Fibroblast of villous mesenchyme (primary cell): ENCODE measurements at regions not wholly inside any gene's neighbourhood (a gene's known extent, or its start where the extent isn't known, plus 50 kb on each side); places are given as distances from the start of the nearest gene placed in this dataset.
A peak's percentile ranks its signal among the peaks of the same experiment; 100 is the strongest.

ENCODE experiments used
- DNase-seq: peaks from one replicate; pipeline ENCODE4 v3.0.0-alpha.2; 2010; ENCODE audit warnings: low read depth
- H3K4me3 ChIP-seq: 2 replicates; pipeline ENCODE4 v1.5.1; 2011; ENCODE audit warnings: low read depth, mild to moderate bottlenecking, low read length
- CTCF ChIP-seq: IDR thresholded peaks from 2 replicates; pipeline ENCODE4 v1.5.1; 2012; ENCODE audit warnings: low read depth, mild to moderate bottlenecking, low read length; ENCODE audit not compliant: insufficient read depth

GRCh38 chr4:175215657-175216056, 297.5 kb downstream of the ADAM29 start:
- no peak for DNase-seq
- no peak for TF ChIP-seq CTCF
- H3K4me3 ChIP-seq, result no peak overlapping the region

GRCh38 chr4:175229154-175229553, 311.0 kb downstream of the ADAM29 start:
- no peak for DNase-seq
- no peak for TF ChIP-seq CTCF

GRCh38 chr4:175234162-175234561, 316.0 kb downstream of the ADAM29 start:
- no peak overlapping the region for H3K4me3 ChIP-seq
- no peak for TF ChIP-seq CTCF
- DNase-seq, result peak; percentile 3

More at GRCh38 chr4:175229154-175229553, 311.0 kb downstream of the ADAM29 start:
- no peak overlapping the region for H3K4me3 ChIP-seq

GRCh38 chr4:175238827-175239517, 320.8 kb downstream of the ADAM29 start:
- peak; percentile 1 for DNase-seq
- no peak overlapping the region for H3K4me3 ChIP-seq
- TF ChIP-seq CTCF, result no peak

- no peak for TF ChIP-seq CTCF
- H3K4me3 ChIP-seq, result no peak overlapping the region
- DNase-seq, result no peak
These were observed 328.8 kb downstream of the ADAM29 start for GRCh38 chr4:175246941-175247340.

GRCh38 chr4:175252642-175253041, 334.5 kb downstream of the ADAM29 start:
- DNase-seq, result no peak
- H3K4me3 ChIP-seq, result no peak overlapping the region
- TF ChIP-seq CTCF, result no peak
